NT2/D1 (cell line): ENCODE measurements at regions not wholly inside any gene's neighbourhood (a gene's known extent, or its start where the extent isn't known, plus 50 kb on each side); places are given as distances from the start of the nearest gene placed in this dataset.

Experiments used
- SUZ12 ChIP-seq: IDR thresholded peaks from 2 replicates; pipeline ENCODE4 v1.6.1; 2011; ENCODE audit not compliant: insufficient read length, insufficient read depth; ENCODE audit errors: extremely low read depth
- YY1 ChIP-seq: IDR thresholded peaks from 2 replicates; pipeline ENCODE4 v1.6.1; 2011; ENCODE audit not compliant: insufficient read length, insufficient read depth
- ZNF274 ChIP-seq: IDR thresholded peaks from 2 replicates; pipeline ENCODE4 v1.6.1; 2011; ENCODE audit warnings: mild to moderate bottlenecking, low read depth, low read length

DNA sequence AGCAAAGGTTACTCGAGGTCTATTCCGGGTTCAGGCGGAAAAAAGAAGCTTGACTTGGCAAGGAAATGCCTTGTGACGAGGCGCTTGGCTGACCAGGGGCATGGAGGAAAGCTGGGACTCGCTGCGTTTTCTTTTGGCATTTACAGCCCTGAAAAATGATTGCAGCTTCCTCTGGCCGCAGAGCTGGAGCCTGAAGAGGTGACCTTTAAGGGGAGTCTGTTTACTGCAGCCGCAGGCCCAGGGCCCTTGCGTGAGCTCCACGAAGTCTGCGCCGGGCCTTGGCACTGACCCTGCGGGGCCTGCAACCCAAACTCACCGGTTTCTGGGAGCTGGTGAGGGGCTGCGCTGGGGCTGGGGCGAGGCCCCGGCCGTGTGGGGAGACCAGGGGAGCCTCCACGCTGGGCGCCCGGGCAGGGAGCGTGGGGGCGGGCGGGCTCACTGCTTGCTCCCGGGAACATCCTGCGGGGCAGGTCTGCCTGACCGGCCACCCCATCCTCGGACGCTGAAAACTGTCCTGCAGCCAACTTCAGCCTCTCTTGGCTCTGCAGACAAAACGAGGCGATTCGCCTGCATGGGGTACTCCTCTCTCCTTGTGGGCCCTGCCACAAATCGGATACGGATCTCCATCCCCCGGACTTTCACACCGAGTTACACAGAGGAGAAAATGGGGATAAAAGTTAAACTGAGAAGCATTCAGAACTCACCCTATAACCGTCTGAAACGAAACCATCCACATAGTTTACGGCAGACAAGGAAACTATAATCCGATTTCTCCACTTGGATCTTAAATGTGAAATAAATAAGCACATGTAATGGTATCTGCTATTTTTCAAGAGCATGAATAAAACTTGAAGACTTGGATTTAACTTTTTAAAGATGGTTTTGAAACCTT, 206.3 kb upstream of the FOXF1 start:
- TF ChIP-seq SUZ12 (no peak), ZNF274 (no peak), YY1 (no peak)
